Keratinocyte (primary cell): ENCODE measurements at regions not wholly inside any gene's neighbourhood (a gene's known extent, or its start where the extent isn't known, plus 50 kb on each side); places are given as distances from the start of the nearest gene placed in this dataset.

Source experiments
- DNase-seq: peaks from one replicate; pipeline ENCODE4 v3.0.0-alpha.2; 2011; ENCODE audit warnings: low read depth, missing footprints, low spot score
- FAIRE-seq: peaks from 2 replicates; lab custom pipeline; 2011; peaks lifted over from hg19 to GRCh38; lab: Jason Lieb, UNC
- H2AFZ ChIP-seq: 2 replicates; pipeline ENCODE4 v1.6.0; 2012; ENCODE audit warnings: low read length, control low read depth, inconsistent platforms; ENCODE audit not compliant: control insufficient read depth
- H3K27ac ChIP-seq: 2 replicates; pipeline ENCODE4 v1.5.1; 2011; ENCODE audit warnings: low read length; ENCODE audit not compliant: control insufficient read depth, insufficient read depth
- H3K27me3 ChIP-seq: 3 replicates; pipeline ENCODE4 v1.6.0; 2011; ENCODE audit warnings: low read length; ENCODE audit not compliant: control insufficient read depth, insufficient read depth; ENCODE audit errors: extremely low read depth
- H3K36me3 ChIP-seq, 2 experiments: 2 replicates in 1 of 2; 3 replicates in 1 of 2; pipeline ENCODE4 v1.5.1; 2011; ENCODE audit warnings: low read length in 2 of 2, mild to moderate bottlenecking in 1 of 2; ENCODE audit not compliant: control insufficient read depth in 2 of 2, insufficient read depth in 2 of 2; ENCODE audit errors: extremely low read depth in 1 of 2
- H3K4me1 ChIP-seq: 3 replicates; pipeline ENCODE4 v1.5.1; 2011; ENCODE audit warnings: low read length; ENCODE audit not compliant: control insufficient read depth, insufficient read depth; ENCODE audit errors: extremely low read depth
- H3K4me2 ChIP-seq: 3 replicates; pipeline ENCODE4 v1.6.0; 2011; ENCODE audit warnings: low read depth, low read length; ENCODE audit not compliant: control insufficient read depth, insufficient read depth; ENCODE audit errors: extremely low read depth
- H3K4me3 ChIP-seq, 3 experiments: fragments of 200-600 bp in 1 of 3; sonication (generic) in 1 of 3; 2 replicates in 2 of 3; 3 replicates in 1 of 3; pipeline ENCODE4 v1.5.1; 2011 to 2016; ENCODE audit warnings: low read length in 3 of 3, mild to moderate bottlenecking in 3 of 3, control low read depth in 2 of 3, inconsistent platforms in 1 of 3, low read depth in 1 of 3, mixed read lengths in 1 of 3, mixed run types in 1 of 3, moderate library complexity in 1 of 3; ENCODE audit not compliant: control insufficient read depth in 2 of 3, insufficient read depth in 2 of 3; ENCODE audit errors: extremely low read depth in 1 of 3
- H3K79me2 ChIP-seq: 2 replicates; pipeline ENCODE4 v1.6.0; 2012; ENCODE audit warnings: low read length; ENCODE audit not compliant: control insufficient read depth, insufficient read depth
- H3K9ac ChIP-seq: 3 replicates; pipeline ENCODE4 v1.6.0; 2011; ENCODE audit warnings: low read length; ENCODE audit not compliant: control insufficient read depth, insufficient read depth; ENCODE audit errors: extremely low read depth
- H3K9me1 ChIP-seq: 3 replicates; pipeline ENCODE4 v1.6.0; 2011; ENCODE audit warnings: low read length; ENCODE audit not compliant: control insufficient read depth, insufficient read depth; ENCODE audit errors: extremely low read depth
- H3K9me3 ChIP-seq: 2 replicates; pipeline ENCODE4 v1.5.1; 2012; ENCODE audit warnings: low read depth, low read length; ENCODE audit not compliant: control insufficient read depth
- H4K20me1 ChIP-seq: 3 replicates; pipeline ENCODE4 v1.6.0; 2011; ENCODE audit warnings: low read length; ENCODE audit not compliant: control insufficient read depth, insufficient read depth; ENCODE audit errors: extremely low read depth
- EZH2 ChIP-seq: IDR thresholded peaks from one replicate; pipeline ENCODE4 v1.6.1; 2012; ENCODE audit warnings: inconsistent platforms, mild to moderate bottlenecking, low read length, moderate library complexity
- dilution Hi-C: fragments of 300-500 bp; cut with MboI; formaldehyde crosslinking; loops from one replicate; pipeline ENCODE4 v1.7.0; 2020; ENCODE audit warnings: low sequenced_read_pairs; ENCODE audit not compliant: extremely low pct_ligation_motif_present
- TF ChIP-seq, protein P1 (sequence below), 3 experiments: IDR thresholded peaks in 1 of 3; conservative IDR thresholded peaks in 1 of 3; optimal IDR thresholded peaks in 1 of 3; 2 replicates in 2 of 3; 3 replicates in 1 of 3; pipeline versions ENCODE3 to v1.5.1; 2011; ENCODE audit warnings: low read length in 3 of 3, mild to moderate bottlenecking in 3 of 3, moderate library complexity in 2 of 3, control low read depth in 1 of 3, inconsistent platforms in 1 of 3; ENCODE audit not compliant: insufficient read depth in 2 of 3; ENCODE audit errors: extremely low read depth in 1 of 3

DNA sequence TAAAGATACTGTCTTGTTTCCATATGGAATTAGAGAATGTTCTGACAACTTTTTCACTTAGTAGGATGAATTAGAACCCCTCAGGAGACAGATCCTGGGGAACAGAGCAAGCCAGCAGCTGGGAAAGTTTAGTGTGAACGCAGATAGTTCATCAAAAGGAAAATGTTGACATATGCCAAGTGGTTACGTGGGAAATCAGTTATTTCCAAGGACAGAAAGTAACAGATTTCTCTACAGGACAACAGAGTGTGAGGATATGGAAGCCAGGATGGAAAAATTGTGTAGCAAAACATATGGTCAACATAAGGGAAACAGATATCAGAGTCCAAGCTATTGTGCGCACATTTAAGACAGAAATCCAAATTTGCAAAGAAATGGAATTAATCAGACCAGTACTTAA lies 419.5 kb downstream of the LRRIQ3 start:
- H4K20me1 ChIP-seq: no peaks in the 10 kb centered on the region
- H3K9ac ChIP-seq: no peak overlapping the region
- FAIRE-seq: no peak
- TF ChIP-seq, protein P1, sequence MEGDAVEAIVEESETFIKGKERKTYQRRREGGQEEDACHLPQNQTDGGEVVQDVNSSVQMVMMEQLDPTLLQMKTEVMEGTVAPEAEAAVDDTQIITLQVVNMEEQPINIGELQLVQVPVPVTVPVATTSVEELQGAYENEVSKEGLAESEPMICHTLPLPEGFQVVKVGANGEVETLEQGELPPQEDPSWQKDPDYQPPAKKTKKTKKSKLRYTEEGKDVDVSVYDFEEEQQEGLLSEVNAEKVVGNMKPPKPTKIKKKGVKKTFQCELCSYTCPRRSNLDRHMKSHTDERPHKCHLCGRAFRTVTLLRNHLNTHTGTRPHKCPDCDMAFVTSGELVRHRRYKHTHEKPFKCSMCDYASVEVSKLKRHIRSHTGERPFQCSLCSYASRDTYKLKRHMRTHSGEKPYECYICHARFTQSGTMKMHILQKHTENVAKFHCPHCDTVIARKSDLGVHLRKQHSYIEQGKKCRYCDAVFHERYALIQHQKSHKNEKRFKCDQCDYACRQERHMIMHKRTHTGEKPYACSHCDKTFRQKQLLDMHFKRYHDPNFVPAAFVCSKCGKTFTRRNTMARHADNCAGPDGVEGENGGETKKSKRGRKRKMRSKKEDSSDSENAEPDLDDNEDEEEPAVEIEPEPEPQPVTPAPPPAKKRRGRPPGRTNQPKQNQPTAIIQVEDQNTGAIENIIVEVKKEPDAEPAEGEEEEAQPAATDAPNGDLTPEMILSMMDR (optimal IDR thresholded peaks at IDR 0.05 in 1 of 3, IDR thresholded peaks at IDR 0.05 in 1 of 3, conservative IDR thresholded peaks at IDR 0.05 in 1 of 3; ENCODE audit: extremely low read depth in 1 of 3, insufficient read depth in 2 of 3, low read length in 3 of 3): no peak
- no peak for TF ChIP-seq EZH2
- DNase-seq: no peak
- H3K9me3 ChIP-seq: no peaks in the 10 kb centered on the region
- H3K27ac ChIP-seq: no peak overlapping the region
- H3K36me3 ChIP-seq: no peaks in the 10 kb centered on the region
- no peak overlapping the region for H3K4me3 ChIP-seq
- dilution Hi-C loops: no loop called here
- no peaks in the 10 kb centered on the region for H3K4me1 ChIP-seq
- H3K79me2 ChIP-seq: no peaks in the 10 kb centered on the region
- no peak overlapping the region for H2AFZ ChIP-seq
- H3K27me3 ChIP-seq: no peaks in the 10 kb centered on the region
- H3K9me1 ChIP-seq: no peaks in the 10 kb centered on the region
- H3K4me2 ChIP-seq: no peak overlapping the region

- dilution Hi-C loops: no loop called here
- TF ChIP-seq, protein P1 (optimal IDR thresholded peaks at IDR 0.05 in 1 of 3, IDR thresholded peaks at IDR 0.05 in 1 of 3, conservative IDR thresholded peaks at IDR 0.05 in 1 of 3; ENCODE audit: extremely low read depth in 1 of 3, insufficient read depth in 2 of 3, low read length in 3 of 3): no peak
- TF ChIP-seq EZH2: no peak
Measured at GRCh38 chr1:73775896-73776295, 422.1 kb downstream of the LRRIQ3 start.

More at GRCh38 chr1:73775896-73776295, 422.1 kb downstream of the LRRIQ3 start:
- Histone ChIP-seq H3K27me3 (no peaks in the 10 kb centered on the region), H3K27ac (no peak overlapping the region), H3K4me3 (no peak overlapping the region), H3K79me2 (no peaks in the 10 kb centered on the region), H3K4me2 (no peak overlapping the region), H3K9me1 (no peaks in the 10 kb centered on the region), H3K36me3 (no peaks in the 10 kb centered on the region), H3K9ac (no peak overlapping the region), H2AFZ (no peak overlapping the region), H3K4me1 (no peaks in the 10 kb centered on the region), H3K9me3 (peaks cover 3% of the 10 kb centered on the region), H4K20me1 (no peaks in the 10 kb centered on the region)
- DNase-seq: no peak
- no peak for FAIRE-seq
